ENCODE measurements at regions not wholly inside any gene's neighbourhood (a gene's known extent, or its start where the extent isn't known, plus 50 kb on each side); places are given as distances from the start of the nearest gene placed in this dataset.

GRCh38 chr12:126668961-126669360, 1598.0 kb upstream of the TMEM132C start:
- no peaks in the 10 kb centered on the region for H3K9me3 ChIP-seq (ENCODE audit: low read length)
- no peaks in the 10 kb centered on the region for H3K9me2 ChIP-seq (ENCODE audit: insufficient read depth, low read length)
- no peaks in the 10 kb centered on the region for H3F3A ChIP-seq (ENCODE audit: insufficient read depth, low read length, poor library complexity, severe bottlenecking)
- no peaks in the 10 kb centered on the region for H3K27me3 ChIP-seq (ENCODE audit: insufficient read depth, low read depth, low read length)
- no peaks in the 10 kb centered on the region for H3K36me3 ChIP-seq (ENCODE audit: insufficient read depth, low read length)
- H3K79me2 ChIP-seq (replicated peaks; ENCODE audit: insufficient read depth, low read length), result no peaks in the 10 kb centered on the region
- TF ChIP-seq RAD21 (conservative IDR thresholded peaks at IDR 0.05), result no peak
- no peak for TF ChIP-seq REST (IDR thresholded peaks at IDR 0.05; ENCODE audit: borderline replicate concordance)
- TF ChIP-seq POLR2AphosphoS5 (IDR thresholded peaks at IDR 0.05), result no peak
- TF ChIP-seq EZH2 (IDR thresholded peaks at IDR 0.05; ENCODE audit: borderline replicate concordance, insufficient read depth, low read length, poor library complexity, severe bottlenecking), result no peak
- no peak for TF ChIP-seq SMC3 (conservative IDR thresholded peaks at IDR 0.05; ENCODE audit: poor library complexity)
- TF ChIP-seq, protein P1, sequence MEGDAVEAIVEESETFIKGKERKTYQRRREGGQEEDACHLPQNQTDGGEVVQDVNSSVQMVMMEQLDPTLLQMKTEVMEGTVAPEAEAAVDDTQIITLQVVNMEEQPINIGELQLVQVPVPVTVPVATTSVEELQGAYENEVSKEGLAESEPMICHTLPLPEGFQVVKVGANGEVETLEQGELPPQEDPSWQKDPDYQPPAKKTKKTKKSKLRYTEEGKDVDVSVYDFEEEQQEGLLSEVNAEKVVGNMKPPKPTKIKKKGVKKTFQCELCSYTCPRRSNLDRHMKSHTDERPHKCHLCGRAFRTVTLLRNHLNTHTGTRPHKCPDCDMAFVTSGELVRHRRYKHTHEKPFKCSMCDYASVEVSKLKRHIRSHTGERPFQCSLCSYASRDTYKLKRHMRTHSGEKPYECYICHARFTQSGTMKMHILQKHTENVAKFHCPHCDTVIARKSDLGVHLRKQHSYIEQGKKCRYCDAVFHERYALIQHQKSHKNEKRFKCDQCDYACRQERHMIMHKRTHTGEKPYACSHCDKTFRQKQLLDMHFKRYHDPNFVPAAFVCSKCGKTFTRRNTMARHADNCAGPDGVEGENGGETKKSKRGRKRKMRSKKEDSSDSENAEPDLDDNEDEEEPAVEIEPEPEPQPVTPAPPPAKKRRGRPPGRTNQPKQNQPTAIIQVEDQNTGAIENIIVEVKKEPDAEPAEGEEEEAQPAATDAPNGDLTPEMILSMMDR (IDR thresholded peaks at IDR 0.05; ENCODE audit: poor library complexity, severe bottlenecking), result no peak
- no peak for TF ChIP-seq TAF1 (IDR thresholded peaks at IDR 0.05; ENCODE audit: low read depth)
- no peak for TF ChIP-seq EP300 (conservative IDR thresholded peaks at IDR 0.05; ENCODE audit: poor library complexity, severe bottlenecking)
- TF ChIP-seq MXI1 (conservative IDR thresholded peaks at IDR 0.05; ENCODE audit: poor library complexity, severe bottlenecking), result no peak
- no peak overlapping the region for H3K9ac ChIP-seq (ENCODE audit: low read length)
- H3K27ac ChIP-seq (ENCODE audit: low read length), result no peak overlapping the region
- no peak overlapping the region for H3K4me3 ChIP-seq (ENCODE audit: low read length)
- H2AFZ ChIP-seq (ENCODE audit: low read depth, low read length), result no peak overlapping the region
- no peak overlapping the region for H3K4me2 ChIP-seq (ENCODE audit: low read length)
- H4K20me1 ChIP-seq (ENCODE audit: insufficient read depth), result no peaks in the 10 kb centered on the region

- no peak overlapping the region for H3K9ac ChIP-seq (ENCODE audit: low read length)
- no peaks in the 10 kb centered on the region for H3K9me2 ChIP-seq (ENCODE audit: insufficient read depth, low read length)
- no peaks in the 10 kb centered on the region for H4K20me1 ChIP-seq (ENCODE audit: insufficient read depth)
- no peak overlapping the region for H3K4me2 ChIP-seq (ENCODE audit: low read length)
- no peak overlapping the region for H3K27ac ChIP-seq (ENCODE audit: low read length)
- H3K79me2 ChIP-seq (replicated peaks; ENCODE audit: insufficient read depth, low read length), result no peaks in the 10 kb centered on the region
- no peak overlapping the region for H2AFZ ChIP-seq (ENCODE audit: low read depth, low read length)
- no peak for TF ChIP-seq EZH2 (IDR thresholded peaks at IDR 0.05; ENCODE audit: borderline replicate concordance, insufficient read depth, low read length, poor library complexity, severe bottlenecking)
- no peaks in the 10 kb centered on the region for H3K36me3 ChIP-seq (ENCODE audit: insufficient read depth, low read length)
- H3K9me3 ChIP-seq (ENCODE audit: low read length), result no peaks in the 10 kb centered on the region
- no peak overlapping the region for H3K4me3 ChIP-seq (ENCODE audit: low read length)
- H3F3A ChIP-seq (ENCODE audit: insufficient read depth, low read length, poor library complexity, severe bottlenecking), result no peaks in the 10 kb centered on the region
- H3K27me3 ChIP-seq (ENCODE audit: insufficient read depth, low read depth, low read length), result no peaks in the 10 kb centered on the region
Observed at GRCh38 chr12:126676434-126676833, 1590.5 kb upstream of the TMEM132C start.

DNA sequence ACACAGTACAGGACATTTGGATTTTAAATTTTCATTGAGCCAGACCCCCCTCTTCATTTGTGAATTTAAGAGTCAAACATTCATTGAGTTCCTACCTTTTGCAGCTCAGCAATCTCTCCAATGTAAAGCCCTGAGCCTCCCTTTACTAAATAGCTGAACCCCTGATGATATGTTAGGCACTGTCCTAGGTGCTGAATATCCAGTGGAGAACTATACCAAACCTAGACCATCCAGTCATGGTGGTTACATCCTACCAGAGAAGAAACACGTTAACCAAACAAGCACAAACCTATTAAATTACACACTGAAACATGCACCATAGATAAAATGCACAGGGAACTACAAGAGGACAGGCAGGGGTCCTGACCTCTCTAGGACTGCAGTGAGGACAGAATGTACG, 1585.3 kb upstream of the TMEM132C start:
- Histone ChIP-seq H3K9me2 (ENCODE audit: insufficient read depth, low read length) (no peaks in the 10 kb centered on the region), H3K9me3 (ENCODE audit: low read length) (no peaks in the 10 kb centered on the region)

More for the DNA sequence above, 1585.3 kb upstream of the TMEM132C start:
- H3K27ac ChIP-seq (ENCODE audit: low read length), result no peak overlapping the region
- H3K79me2 ChIP-seq (replicated peaks; ENCODE audit: insufficient read depth, low read length), result no peaks in the 10 kb centered on the region
- H3K36me3 ChIP-seq (ENCODE audit: insufficient read depth, low read length), result no peaks in the 10 kb centered on the region
- TF ChIP-seq SMC3 (conservative IDR thresholded peaks at IDR 0.05; ENCODE audit: poor library complexity) (no peak), POLR2AphosphoS5 (IDR thresholded peaks at IDR 0.05) (no peak), TAF1 (IDR thresholded peaks at IDR 0.05; ENCODE audit: low read depth) (no peak), EZH2 (IDR thresholded peaks at IDR 0.05; ENCODE audit: borderline replicate concordance, insufficient read depth, low read length, poor library complexity, severe bottlenecking) (no peak), MXI1 (conservative IDR thresholded peaks at IDR 0.05; ENCODE audit: poor library complexity, severe bottlenecking) (no peak), EP300 (conservative IDR thresholded peaks at IDR 0.05; ENCODE audit: poor library complexity, severe bottlenecking) (no peak), RAD21 (conservative IDR thresholded peaks at IDR 0.05) (no peak), REST (IDR thresholded peaks at IDR 0.05; ENCODE audit: borderline replicate concordance) (no peak)
- TF ChIP-seq, protein P1 (IDR thresholded peaks at IDR 0.05; ENCODE audit: poor library complexity, severe bottlenecking), result no peak
- H3K9ac ChIP-seq (ENCODE audit: low read length), result no peak overlapping the region
- H3K4me2 ChIP-seq (ENCODE audit: low read length), result no peak overlapping the region
- no peaks in the 10 kb centered on the region for H4K20me1 ChIP-seq (ENCODE audit: insufficient read depth)
- H2AFZ ChIP-seq (ENCODE audit: low read depth, low read length), result no peak overlapping the region
- H3F3A ChIP-seq (ENCODE audit: insufficient read depth, low read length, poor library complexity, severe bottlenecking), result no peaks in the 10 kb centered on the region
- H3K4me3 ChIP-seq (ENCODE audit: low read length), result no peak overlapping the region
- H3K27me3 ChIP-seq (ENCODE audit: insufficient read depth, low read depth, low read length), result no peaks in the 10 kb centered on the region
